Left forelimb (tissue), 1 donor: ENCODE measurements at regions not wholly inside any gene's neighbourhood (a gene's known extent, or its start where the extent isn't known, plus 50 kb on each side); places are given as distances from the start of the nearest gene placed in this dataset.
"Not testable (repeated sequence)": the region's sequence is repeated elsewhere in the genome, so short reads cannot be mapped to it uniquely, and the experiment has no call there.

Experiments used
- DNase-seq: peaks from one replicate; pipeline ENCODE4 v3.0.0-alpha.2; 2018; ENCODE audit warnings: low spot score

DNA sequence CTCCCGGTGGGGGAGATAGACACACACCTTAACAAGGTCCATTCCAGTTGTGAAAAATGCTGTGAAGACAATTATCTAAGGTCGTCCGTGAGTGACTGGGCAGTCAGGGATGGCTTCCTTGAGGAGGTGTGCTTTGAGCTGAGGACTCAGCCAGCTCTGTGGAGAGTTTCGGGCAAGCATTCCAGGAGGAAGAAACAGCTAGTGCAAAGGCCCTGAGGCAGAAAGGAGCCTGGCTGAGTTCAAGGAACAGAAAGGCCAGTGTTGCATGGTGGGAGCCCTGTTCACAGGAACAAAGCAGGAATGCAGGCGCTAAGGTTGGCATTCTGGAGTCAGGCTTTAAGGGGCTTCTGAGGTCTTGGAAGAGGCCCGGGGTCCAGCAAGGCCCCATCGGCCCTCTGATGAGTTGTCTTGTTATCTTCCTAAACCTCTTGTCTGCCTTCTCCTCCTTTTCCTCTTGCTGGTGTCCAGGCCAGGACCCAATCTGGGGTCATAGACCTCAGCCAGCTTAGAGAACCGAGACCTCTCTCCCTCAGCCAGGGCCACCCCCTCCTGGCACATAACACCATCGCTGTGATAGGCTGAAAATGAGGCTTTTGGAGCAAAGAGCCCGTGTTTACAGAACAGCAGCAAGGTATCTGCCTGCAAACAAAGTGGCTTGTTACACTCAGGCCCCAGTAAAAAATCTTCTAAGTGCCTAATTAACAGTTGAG is 270.2 kb upstream of the MVB12B start:
- no peak for DNase-seq

GRCh38 chr9:126057121-126057825 is 269.4 kb upstream of the MVB12B start:
- no peak for DNase-seq

DNA sequence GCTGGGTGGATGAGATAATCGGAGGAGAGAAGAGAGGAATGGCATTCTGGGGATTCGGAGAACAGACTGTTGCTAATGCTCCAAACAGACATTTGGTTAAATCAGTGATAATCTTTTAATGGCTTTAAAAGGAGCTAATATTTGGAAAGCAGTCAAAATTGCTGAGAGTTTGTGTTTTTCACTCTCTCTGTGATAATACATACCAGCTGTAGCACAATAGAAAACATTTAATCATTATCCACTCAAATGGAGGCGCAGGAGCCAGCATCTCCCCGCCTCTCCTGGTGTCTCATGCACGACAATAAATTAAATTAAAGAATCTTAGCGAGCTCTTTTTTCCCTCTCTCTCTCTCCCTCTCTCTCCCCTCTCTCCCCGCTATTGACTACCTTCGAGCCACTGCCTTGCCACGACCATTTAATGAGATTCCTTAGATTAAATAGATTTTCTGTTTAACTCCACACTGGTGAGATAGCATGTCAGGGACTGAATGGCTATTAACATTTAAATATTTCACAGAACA is 268.6 kb upstream of the MVB12B start:
- DNase-seq = no peak

- DNase-seq = no peak
These were observed 268.0 kb upstream of the MVB12B start for GRCh38 chr9:126058591-126058990.

GRCh38 chr9:126061575-126061974 is 265.1 kb upstream of the MVB12B start:
- DNase-seq = no peak

- DNase-seq = no peak
These were observed 264.3 kb upstream of the MVB12B start for GRCh38 chr9:126062158-126062886.

GRCh38 chr9:126063326-126063725 is 263.3 kb upstream of the MVB12B start:
- no peak for DNase-seq

DNA sequence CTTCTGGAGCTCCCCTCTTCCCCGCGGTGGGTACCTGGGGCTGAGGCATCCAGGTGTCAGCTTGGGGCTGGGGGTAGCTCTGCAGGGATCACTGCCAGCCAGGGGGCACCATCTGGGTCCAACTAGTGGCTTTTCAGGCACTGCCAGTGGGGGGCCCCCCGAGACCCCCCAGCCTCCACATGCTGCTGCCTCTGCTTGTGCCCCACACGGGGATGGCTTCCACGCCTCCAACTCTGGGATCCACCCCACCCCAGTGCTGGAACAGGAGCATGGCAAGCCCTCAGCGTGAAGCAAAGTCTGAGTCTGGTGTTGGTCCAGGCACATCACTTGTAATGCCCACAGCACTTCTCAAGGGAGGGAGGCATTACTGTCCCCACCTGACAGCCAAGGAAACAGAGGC is 260.5 kb upstream of the MVB12B start:
- no peak for DNase-seq

GRCh38 chr9:126067031-126067734 is 259.4 kb upstream of the MVB12B start:
- DNase-seq = no peak

GRCh38 chr9:126068534-126069230 is 257.9 kb upstream of the MVB12B start:
- no peak for DNase-seq

DNA sequence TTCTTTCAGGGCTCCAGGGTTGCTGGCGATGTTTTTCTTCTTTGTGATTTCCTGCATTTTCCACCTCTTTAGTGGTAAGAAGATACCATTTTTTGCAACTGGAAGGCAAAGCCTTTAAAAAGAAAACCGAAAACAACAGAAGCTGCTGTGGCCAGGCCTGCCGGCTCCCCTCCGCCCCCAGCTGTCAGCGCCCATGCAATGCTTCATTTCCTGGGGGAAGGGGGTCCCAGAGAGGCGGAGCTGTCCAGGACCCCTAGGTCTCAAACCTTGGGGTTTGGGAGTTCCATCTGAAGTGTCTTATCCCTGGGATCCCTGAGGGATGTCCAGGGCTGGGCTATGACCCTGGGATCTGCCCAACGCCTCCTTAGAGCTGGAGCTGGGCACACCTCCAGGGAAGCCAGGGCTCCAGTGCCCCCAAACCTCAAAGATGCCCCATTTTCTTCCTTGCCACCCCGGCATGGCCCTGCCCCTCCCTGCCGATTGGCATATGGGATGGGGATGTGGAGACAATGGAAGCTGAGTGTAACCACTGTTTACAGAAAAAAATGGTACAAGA is 257.2 kb upstream of the MVB12B start:
- no peak for DNase-seq

DNA sequence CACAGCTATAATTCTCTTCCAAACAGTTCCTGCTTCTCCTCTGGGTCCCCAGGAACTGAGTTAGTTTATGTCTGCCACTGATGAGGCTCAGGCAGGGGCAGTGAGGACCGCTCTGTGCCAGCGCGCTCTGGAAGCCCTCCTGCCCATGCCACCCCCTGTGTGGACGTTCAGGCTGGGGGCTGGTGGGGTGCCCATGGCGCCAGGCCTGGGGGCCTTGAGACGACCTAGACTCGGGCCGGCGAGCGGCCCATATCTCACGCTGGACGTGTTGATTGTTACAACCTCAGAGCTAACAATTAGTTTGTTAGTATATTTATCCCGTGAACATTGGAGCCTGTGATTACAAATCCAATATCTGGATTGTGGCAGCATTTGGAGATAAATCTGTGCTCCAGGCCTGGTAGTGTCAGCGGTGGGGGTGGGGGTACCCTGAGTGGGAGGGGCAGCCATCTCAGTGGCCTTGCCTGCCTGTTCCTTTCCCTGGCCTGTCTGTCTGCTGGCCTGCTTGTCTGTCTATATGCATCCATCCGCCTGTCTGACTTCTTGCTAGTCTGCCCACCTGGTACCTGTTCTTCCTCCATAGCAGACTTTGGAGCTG is 256.5 kb upstream of the MVB12B start:
- DNase-seq = no peak

DNA sequence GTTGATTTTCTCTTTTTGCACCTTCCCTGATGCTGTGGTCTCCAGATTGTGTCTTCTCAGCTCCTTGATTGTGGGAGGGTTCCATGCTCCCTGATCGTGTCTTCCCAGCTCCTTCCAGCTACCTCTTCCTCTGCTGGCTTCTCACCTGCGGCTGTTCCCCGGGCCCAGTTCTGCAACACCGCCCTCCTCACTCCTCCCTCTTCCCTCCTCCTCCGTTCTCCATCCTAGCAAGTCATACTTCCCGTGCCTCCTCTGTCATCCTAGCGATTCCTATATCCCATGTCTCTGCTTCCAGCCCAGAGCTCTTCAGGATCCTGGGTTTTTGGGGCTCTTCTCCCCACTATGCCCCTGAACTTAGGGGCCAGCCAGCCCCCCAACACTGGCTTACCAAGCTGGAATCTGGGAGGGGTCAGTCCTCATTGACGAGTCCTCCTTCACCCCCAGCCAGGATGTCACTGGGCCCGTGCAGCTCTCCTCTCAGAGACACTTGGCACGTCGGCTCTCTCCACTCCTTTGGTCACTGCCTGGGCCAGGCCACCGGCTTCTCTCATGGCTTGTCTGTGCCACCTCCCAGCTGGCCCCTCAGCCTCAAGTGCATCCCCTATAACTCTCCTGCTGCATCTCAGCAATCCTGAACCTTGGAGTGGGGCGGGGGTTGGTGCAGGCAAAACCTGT is 255.4 kb upstream of the MVB12B start:
- DNase-seq = no peak

DNA sequence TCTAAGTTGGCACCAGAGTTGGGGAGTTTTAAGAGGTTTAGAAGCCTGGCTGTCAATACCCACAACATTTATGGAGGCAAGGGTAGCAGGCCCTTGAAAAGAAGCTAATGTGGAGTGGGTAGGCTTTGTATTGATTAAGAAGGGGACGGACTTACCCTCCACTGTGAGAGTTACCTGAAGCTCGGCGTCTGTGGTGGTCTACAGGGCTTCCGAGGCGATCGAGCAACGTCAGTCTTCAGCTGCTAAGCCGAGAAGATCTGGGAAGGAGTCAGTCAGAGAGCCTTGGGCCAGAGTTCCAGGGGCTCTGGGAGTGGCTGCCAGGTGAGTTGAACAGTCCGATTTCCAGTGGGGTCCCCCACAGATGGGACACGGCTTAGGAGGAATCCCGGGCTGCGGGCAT is 249.0 kb upstream of the MVB12B start:
- DNase-seq = not testable (repeated sequence)

- DNase-seq = no peak
These were observed 246.0 kb upstream of the MVB12B start for GRCh38 chr9:126080641-126081040.

- no peak for DNase-seq
These were observed 244.9 kb upstream of the MVB12B start for GRCh38 chr9:126081746-126082145.

DNA sequence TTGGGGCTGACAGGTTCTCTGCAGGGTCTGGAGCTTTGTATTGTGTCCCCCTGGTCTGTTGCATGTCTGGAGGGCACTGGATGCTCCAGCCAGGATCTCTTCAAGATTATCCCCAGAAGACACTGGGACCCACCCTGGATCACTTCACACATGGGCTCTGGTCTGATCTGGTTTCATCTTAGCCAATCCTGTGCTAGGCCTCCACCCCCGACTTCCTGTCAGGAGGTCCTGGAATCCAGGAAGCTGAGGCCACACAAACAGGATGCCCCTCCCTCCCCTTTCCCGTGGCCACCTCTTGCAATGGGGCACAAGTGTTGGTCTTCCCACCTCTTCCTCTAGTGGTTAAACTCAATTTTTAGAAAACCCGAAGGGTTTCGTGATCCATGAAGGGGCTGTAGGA is 242.6 kb upstream of the MVB12B start:
- no peak for DNase-seq

- no peak for DNase-seq
These were observed 241.9 kb upstream of the MVB12B start for GRCh38 chr9:126084696-126085095.

DNA sequence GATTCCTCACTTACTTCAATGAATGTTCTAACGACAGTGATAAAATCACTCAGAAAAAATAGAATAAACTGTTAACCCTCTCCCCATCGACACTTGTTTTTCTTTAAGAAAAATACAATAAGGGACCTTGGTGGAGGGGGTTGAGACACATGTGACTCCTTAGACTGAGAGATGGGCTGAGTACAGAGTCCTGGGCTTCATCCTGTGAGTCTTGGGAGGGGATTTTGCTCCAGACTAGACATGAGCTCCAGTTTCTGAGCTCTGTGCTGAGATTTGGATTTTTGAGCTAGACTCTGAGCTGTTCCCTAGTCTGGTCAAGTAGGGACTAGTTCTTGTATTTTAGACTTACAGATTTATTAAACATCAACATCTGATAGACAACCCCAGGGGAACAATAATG is 241.5 kb upstream of the MVB12B start:
- no peak for DNase-seq

GRCh38 chr9:126088336-126088735 is 238.3 kb upstream of the MVB12B start:
- no peak for DNase-seq
